ENCODE measurements at regions not wholly inside any gene's neighbourhood (a gene's known extent, or its start where the extent isn't known, plus 50 kb on each side); places are given as distances from the start of the nearest gene placed in this dataset.

DNA sequence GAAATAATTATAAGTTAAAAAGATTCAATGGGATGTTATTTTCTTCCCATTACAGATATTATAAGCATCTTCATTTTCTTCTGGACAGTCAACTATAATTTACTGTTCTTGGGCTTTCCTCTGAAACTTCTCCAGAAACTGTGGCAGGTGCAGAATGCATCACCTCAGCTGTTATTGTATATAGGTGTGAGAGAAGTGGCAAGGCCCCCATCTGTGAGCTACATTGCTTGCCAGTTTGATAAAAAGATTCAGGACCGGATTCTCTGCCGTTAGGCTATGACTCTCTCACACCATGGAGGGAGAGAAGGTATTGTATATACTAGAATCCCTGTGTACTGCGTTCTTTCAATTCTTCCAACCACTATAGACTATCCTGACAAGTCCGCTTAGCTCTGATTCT lies 135.8 kb upstream of the CENPW start:
- TF ChIP-seq, protein P1, sequence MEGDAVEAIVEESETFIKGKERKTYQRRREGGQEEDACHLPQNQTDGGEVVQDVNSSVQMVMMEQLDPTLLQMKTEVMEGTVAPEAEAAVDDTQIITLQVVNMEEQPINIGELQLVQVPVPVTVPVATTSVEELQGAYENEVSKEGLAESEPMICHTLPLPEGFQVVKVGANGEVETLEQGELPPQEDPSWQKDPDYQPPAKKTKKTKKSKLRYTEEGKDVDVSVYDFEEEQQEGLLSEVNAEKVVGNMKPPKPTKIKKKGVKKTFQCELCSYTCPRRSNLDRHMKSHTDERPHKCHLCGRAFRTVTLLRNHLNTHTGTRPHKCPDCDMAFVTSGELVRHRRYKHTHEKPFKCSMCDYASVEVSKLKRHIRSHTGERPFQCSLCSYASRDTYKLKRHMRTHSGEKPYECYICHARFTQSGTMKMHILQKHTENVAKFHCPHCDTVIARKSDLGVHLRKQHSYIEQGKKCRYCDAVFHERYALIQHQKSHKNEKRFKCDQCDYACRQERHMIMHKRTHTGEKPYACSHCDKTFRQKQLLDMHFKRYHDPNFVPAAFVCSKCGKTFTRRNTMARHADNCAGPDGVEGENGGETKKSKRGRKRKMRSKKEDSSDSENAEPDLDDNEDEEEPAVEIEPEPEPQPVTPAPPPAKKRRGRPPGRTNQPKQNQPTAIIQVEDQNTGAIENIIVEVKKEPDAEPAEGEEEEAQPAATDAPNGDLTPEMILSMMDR (IDR thresholded peaks at IDR 0.05) = no peak
- no peak for TF ChIP-seq EP300 (IDR thresholded peaks at IDR 0.05)
- no peak for TF ChIP-seq POLR2A (IDR thresholded peaks at IDR 0.05)
- no peak for TF ChIP-seq POLR2AphosphoS5 (IDR thresholded peaks at IDR 0.05)
